Adrenal gland (tissue), 9 donors: ENCODE measurements at regions not wholly inside any gene's neighbourhood (a gene's known extent, or its start where the extent isn't known, plus 50 kb on each side); places are given as distances from the start of the nearest gene placed in this dataset.

Experiments used
- DNase-seq, 7 donors: peaks; one replicate each; pipeline ENCODE4 v3.0.0-alpha.2; 2019 to 2020
- H3K27ac ChIP-seq, 5 donors: fragments of 200-600 bp; sonication (generic) in 4 of 5; 1 replicate in 3 of 5; 2 replicates in 2 of 5; pipeline versions ENCODE4 v1.5.1 to v1.8.0; 2016 to 2020; ENCODE audit warnings: mild to moderate bottlenecking in 1 of 5
- H3K27me3 ChIP-seq: fragments of 200-600 bp; 2 replicates; pipeline ENCODE4 v1.8.0; 2021
- H3K36me3 ChIP-seq, 2 donors: fragments of 200-600 bp; replicated peaks in 1 of 2; 1 replicate in 1 of 2; 2 replicates in 1 of 2; pipeline versions ENCODE4 v1.5.1 to v1.8.0; 2018 to 2022
- H3K4me1 ChIP-seq, 2 donors: fragments of 200-600 bp; replicated peaks in 1 of 2; 1 replicate in 1 of 2; 2 replicates in 1 of 2; pipeline versions ENCODE4 v1.5.1 to v1.8.0; 2018 to 2021
- H3K4me3 ChIP-seq, 4 donors: fragments of 200-600 bp; sonication (generic) in 3 of 4; one replicate each; pipeline ENCODE4 v1.5.1; 2016 to 2018
- H3K9me3 ChIP-seq, 3 donors: fragments of 200-600 bp; sonication (generic) in 1 of 3; replicated peaks in 1 of 3; 1 replicate in 2 of 3; 2 replicates in 1 of 3; pipeline versions ENCODE4 v1.5.1 to v1.8.0; 2016 to 2021
- POLR2A ChIP-seq, 2 donors: fragments of 450-650 bp; IDR thresholded peaks; one replicate each; pipeline ENCODE4 v1.6.1; 2017; ENCODE audit warnings: antibody characterized with exemption in 2 of 2, mild to moderate bottlenecking in 2 of 2, moderate library complexity in 1 of 2
- WGBS, 4 donors: extraction: QIAGEN DNeasy Blood & Tissue Kit in 2 of 4; methylation state at CpG; one replicate each; pipeline versions ENCODE4 v1.1.5 to v1.1.7; 2013 to 2017; 5-methylcytosine and 5-hydroxymethylcytosine counted together
- intact Hi-C, 2 donors: fragments of 100-400 bp; cut with DNase I; formaldehyde crosslinking; loops; one replicate each; pipeline versions ENCODE4 v1.14.1 to v1.15.0; 2022 to 2023
- TF ChIP-seq, protein P1 (sequence below), 6 experiments: fragments of 450-650 bp in 4 of 6; fragments of 200-600 bp in 2 of 6; sonication (generic) in 1 of 6; IDR thresholded peaks; 1 replicate in 5 of 6; 2 replicates in 1 of 6; pipeline versions ENCODE4 v1.5.1 to v1.8.0; 2016 to 2021; ENCODE audit warnings: antibody characterized with exemption in 6 of 6, mild to moderate bottlenecking in 2 of 6, moderate library complexity in 1 of 6
- donor health status: healthy with polysubstance abuse.
- donor health status: Bipolar disorder and iron deficiency.
- donor health status: DM: yes; HTN: yes; CAD: no.
- donor health status: DM: no; HTN: no; CAD: no.
- donor health status: DM: no; HTN: no; CAD: no.

DNA sequence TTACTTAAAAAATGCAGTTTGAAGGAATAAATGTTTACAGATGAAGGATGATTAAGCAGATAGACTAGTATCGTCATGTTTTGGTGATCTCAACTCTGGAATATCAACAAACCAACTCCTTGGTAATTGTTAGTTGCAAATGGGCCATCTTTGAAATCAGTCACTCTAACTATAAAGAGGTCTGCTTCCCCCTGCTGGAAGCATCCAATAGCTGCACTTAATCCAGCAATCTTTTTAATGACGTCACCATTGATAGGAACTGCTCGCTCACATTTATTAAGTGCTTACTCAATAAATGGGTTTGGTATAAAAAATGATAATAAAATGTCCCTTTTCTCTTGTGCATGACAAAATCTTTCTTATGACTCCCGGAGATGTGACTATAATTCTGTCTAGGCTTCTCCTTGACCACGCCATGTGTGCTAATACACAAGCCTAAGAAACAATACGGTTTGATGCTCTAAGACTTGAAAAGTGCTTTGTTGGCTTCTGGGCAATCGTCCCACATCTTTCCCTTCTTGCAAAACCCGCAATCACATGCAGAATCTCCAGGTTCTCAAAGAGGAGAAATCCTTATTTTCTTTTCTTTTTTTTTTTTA is 227.6 kb upstream of the POU1F1 start:
- 38 to 41% (median 40%) methylated on average over 8 of the region's 8 CpGs for WGBS, 4 donors
- no peaks in the 10 kb centered on the region for H3K4me1 ChIP-seq
- TF ChIP-seq, protein P1, sequence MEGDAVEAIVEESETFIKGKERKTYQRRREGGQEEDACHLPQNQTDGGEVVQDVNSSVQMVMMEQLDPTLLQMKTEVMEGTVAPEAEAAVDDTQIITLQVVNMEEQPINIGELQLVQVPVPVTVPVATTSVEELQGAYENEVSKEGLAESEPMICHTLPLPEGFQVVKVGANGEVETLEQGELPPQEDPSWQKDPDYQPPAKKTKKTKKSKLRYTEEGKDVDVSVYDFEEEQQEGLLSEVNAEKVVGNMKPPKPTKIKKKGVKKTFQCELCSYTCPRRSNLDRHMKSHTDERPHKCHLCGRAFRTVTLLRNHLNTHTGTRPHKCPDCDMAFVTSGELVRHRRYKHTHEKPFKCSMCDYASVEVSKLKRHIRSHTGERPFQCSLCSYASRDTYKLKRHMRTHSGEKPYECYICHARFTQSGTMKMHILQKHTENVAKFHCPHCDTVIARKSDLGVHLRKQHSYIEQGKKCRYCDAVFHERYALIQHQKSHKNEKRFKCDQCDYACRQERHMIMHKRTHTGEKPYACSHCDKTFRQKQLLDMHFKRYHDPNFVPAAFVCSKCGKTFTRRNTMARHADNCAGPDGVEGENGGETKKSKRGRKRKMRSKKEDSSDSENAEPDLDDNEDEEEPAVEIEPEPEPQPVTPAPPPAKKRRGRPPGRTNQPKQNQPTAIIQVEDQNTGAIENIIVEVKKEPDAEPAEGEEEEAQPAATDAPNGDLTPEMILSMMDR (IDR thresholded peaks at IDR 0.05) = peak; percentile 47 to 58 (median 56)
- no peak for TF ChIP-seq POLR2A (IDR thresholded peaks at IDR 0.05)
- peak in 4 of 7 donors; percentile 8 to 32 (median 22) for DNase-seq
- H3K27me3 ChIP-seq = no peaks in the 10 kb centered on the region
- H3K4me3 ChIP-seq = no peak overlapping the region
- no peaks in the 10 kb centered on the region for H3K36me3 ChIP-seq
- H3K27ac ChIP-seq = no peak overlapping the region
- intact Hi-C loops = loop anchor here in 1 of 2 donors (10.0 kb wide), 1 partner anchor 149 kb away; no protein-coding TSS in a partner anchor
- H3K9me3 ChIP-seq = no peaks in the 10 kb centered on the region

DNA sequence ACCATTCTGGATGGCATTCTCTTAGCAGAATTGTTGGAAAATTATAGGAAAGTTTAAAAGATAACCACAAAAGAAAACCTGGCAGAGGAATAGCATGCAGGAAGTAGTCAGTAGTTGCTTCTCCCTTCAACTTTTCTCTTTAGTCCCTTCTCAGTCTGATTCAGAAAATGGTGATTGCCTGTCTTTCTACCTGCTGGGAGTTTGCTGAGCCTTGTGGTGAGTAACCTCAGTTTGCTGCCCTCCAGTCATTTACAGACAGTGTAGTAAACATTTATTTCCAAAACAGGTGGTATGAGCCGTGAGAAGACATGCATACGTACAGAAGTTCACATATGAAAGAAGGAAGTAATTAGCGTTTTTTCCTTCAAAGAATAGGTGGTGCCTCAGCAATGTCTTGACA is 224.7 kb upstream of the POU1F1 start:
- Histone ChIP-seq H3K27ac (no peak overlapping the region), H3K36me3 (no peaks in the 10 kb centered on the region), H3K9me3 (no peaks in the 10 kb centered on the region), H3K4me3 (no peak overlapping the region), H3K4me1 (no peaks in the 10 kb centered on the region), H3K27me3 (no peaks in the 10 kb centered on the region)
- 56 to 68% (median 62%) methylated on average over 3 of the region's 3 CpGs for WGBS, 4 donors
- intact Hi-C loops = loop anchor here in 1 of 2 donors (10.0 kb wide), 1 partner anchor 146 kb away; no protein-coding TSS in a partner anchor
- TF ChIP-seq, protein P1 (IDR thresholded peaks at IDR 0.05) = no peak
- no peak for TF ChIP-seq POLR2A (IDR thresholded peaks at IDR 0.05)
- no peak for DNase-seq

DNA sequence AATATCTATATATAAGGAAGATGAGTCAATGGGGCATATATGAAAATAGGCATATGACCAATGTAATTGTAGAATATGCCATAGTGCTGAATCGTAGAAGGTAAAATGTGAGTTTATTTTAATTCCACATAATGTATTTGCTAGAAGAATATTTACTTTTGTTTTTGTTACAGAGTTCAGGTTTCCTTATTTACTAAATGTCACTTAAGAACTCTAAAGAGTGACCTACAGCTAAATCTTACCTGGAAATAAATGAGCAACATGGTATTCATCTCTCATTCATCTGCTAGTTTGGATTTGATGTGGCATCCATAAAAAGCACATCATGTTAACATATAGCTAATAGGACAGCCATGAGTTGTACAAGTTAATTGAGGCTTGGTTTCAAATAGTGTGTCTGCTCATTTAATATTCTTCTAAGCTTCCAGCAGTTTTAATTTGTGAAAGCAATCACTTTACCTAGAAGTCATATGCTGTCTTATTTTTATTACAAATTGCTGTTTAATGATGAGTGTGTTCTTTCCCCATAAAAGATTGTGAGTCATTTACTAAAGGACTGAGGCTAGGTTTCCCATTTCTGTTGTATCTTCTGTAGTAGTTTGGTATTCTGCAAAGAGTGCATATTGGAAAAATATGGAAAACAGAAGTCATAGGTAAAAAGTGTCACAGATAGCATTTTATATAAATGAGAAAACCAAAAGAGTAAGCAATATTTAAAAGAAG is 222.1 kb upstream of the POU1F1 start:
- 73 to 91% (median 81%) methylated on average over 1 of the region's 1 CpG for WGBS, 4 donors
- Histone ChIP-seq H3K4me1 (no peaks in the 10 kb centered on the region), H3K4me3 (no peak overlapping the region), H3K9me3 (no peaks in the 10 kb centered on the region), H3K27ac (no peak overlapping the region), H3K36me3 (no peaks in the 10 kb centered on the region), H3K27me3 (no peaks in the 10 kb centered on the region)
- intact Hi-C loops = no loop called here
- no peak for DNase-seq
- TF ChIP-seq, protein P1 (IDR thresholded peaks at IDR 0.05) = no peak

DNA sequence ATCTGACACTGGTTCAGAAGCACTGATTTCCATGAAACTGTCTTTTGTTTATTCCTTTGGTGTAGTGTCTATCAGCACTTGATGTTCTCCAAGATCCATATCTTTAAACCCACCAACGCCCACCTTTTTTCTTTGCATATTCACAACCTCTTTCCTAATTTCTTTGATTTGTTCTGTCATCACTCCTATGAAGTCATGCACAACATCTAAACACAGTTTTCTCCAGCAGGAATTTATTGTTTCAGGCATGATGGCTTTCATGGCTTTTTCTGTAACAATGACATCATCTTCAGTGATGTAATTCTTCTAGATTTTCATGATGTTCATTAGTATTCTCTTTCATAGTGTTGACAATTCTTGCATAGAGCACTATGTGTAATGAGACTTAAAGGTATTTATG is 219.6 kb upstream of the POU1F1 start:
- Histone ChIP-seq H3K4me1 (no peaks in the 10 kb centered on the region), H3K9me3 (no peaks in the 10 kb centered on the region), H3K27ac (no peak overlapping the region), H3K36me3 (no peaks in the 10 kb centered on the region), H3K4me3 (no peak overlapping the region), H3K27me3 (no peaks in the 10 kb centered on the region)
- intact Hi-C loops = no loop called here
- TF ChIP-seq, protein P1 (IDR thresholded peaks at IDR 0.05) = no peak
- no peak for DNase-seq
- 45 to 63% (median 61%) methylated on average over 1 of the region's 1 CpG for WGBS, 4 donors
